G401 (cell line): ENCODE measurements at regions not wholly inside any gene's neighbourhood (a gene's known extent, or its start where the extent isn't known, plus 50 kb on each side); places are given as distances from the start of the nearest gene placed in this dataset.
"Not testable (repeated sequence)": the region's sequence is repeated elsewhere in the genome, so short reads cannot be mapped to it uniquely, and the experiment has no call there.

Source experiments
- DNase-seq: peaks from one replicate; pipeline ENCODE4 v3.0.0-alpha.2; 2015; ENCODE audit warnings: low spot score
- in situ Hi-C: cut with HindIII; loops from 2 replicates; pipeline ENCODE4 v1.10.0; 2016; ENCODE audit warnings: low sequenced_read_pairs, mixed read lengths

- in situ Hi-C loops: no loop called here
- no peak for DNase-seq
Observed at GRCh38 chr3:147333098-147333497, 73.2 kb downstream of the ZIC4 start.

GRCh38 chr3:147328711-147329110 is 77.6 kb downstream of the ZIC4 start:
- in situ Hi-C loops: no loop called here
- no peak for DNase-seq

- in situ Hi-C loops: no loop called here
- DNase-seq: no peak
Observed at GRCh38 chr3:147324356-147324755, 82.0 kb downstream of the ZIC4 start.

- in situ Hi-C loops: no loop called here
- DNase-seq: no peak
Observed at GRCh38 chr3:147318900-147319299, 87.4 kb downstream of the ZIC4 start.

GRCh38 chr3:147317080-147317479 is 89.3 kb downstream of the ZIC4 start:
- DNase-seq, in situ Hi-C loops: not testable (repeated sequence)

GRCh38 chr3:147313513-147313912 is 92.8 kb downstream of the ZIC4 start:
- in situ Hi-C loops: no loop called here
- DNase-seq: no peak

- in situ Hi-C loops: no loop called here
- no peak for DNase-seq
Observed at GRCh38 chr3:147312786-147313280, 93.5 kb downstream of the ZIC4 start.

- in situ Hi-C loops: no loop called here
- no peak for DNase-seq
Observed at GRCh38 chr3:147311716-147312115, 94.6 kb downstream of the ZIC4 start.

- no peak for DNase-seq
- in situ Hi-C loops: no loop called here
Observed at GRCh38 chr3:147305533-147306250, 100.7 kb downstream of the ZIC4 start.

GRCh38 chr3:147304756-147305155 is 101.6 kb downstream of the ZIC4 start:
- in situ Hi-C loops: no loop called here
- no peak for DNase-seq

GRCh38 chr3:147301781-147302180 is 104.6 kb downstream of the ZIC4 start:
- DNase-seq: no peak
- in situ Hi-C loops: no loop called here

- in situ Hi-C loops: no loop called here
- no peak for DNase-seq
Observed at GRCh38 chr3:147299656-147300055, 106.7 kb downstream of the ZIC4 start.

GRCh38 chr3:147298511-147298982 is 107.8 kb downstream of the ZIC4 start:
- in situ Hi-C loops: no loop called here
- no peak for DNase-seq

GRCh38 chr3:147297761-147298350 is 108.5 kb downstream of the ZIC4 start:
- peak; percentile 64 for DNase-seq
- in situ Hi-C loops: no loop called here

GRCh38 chr3:147287370-147287769 is 119.0 kb downstream of the ZIC4 start:
- in situ Hi-C loops, DNase-seq: not testable (repeated sequence)

GRCh38 chr3:147269907-147270306 is 136.4 kb downstream of the ZIC4 start:
- DNase-seq: no peak
- in situ Hi-C loops: no loop called here

- no peak for DNase-seq
- in situ Hi-C loops: no loop called here
Observed at GRCh38 chr3:147267434-147267833, 138.9 kb downstream of the ZIC4 start.

GRCh38 chr3:147257944-147258343 is 148.4 kb downstream of the ZIC4 start:
- no peak for DNase-seq
- in situ Hi-C loops: no loop called here

GRCh38 chr3:147256739-147257138 is 149.6 kb downstream of the ZIC4 start:
- DNase-seq: no peak
- in situ Hi-C loops: no loop called here

- DNase-seq: no peak
- in situ Hi-C loops: no loop called here
Observed at GRCh38 chr3:147246906-147247305, 159.4 kb downstream of the ZIC4 start.

- DNase-seq, in situ Hi-C loops: not testable (repeated sequence)
Observed at GRCh38 chr3:147245638-147246037, 160.7 kb downstream of the ZIC4 start.
